ENCODE measurements at regions not wholly inside any gene's neighbourhood (a gene's known extent, or its start where the extent isn't known, plus 50 kb on each side); places are given as distances from the start of the nearest gene placed in this dataset.

- DNase-seq, result no peak
Observed at GRCh38 chr13:48761256-48761655, 107.5 kb downstream of the CYSLTR2 start.

- DNase-seq, result peak; percentile 71 to 76
Observed at GRCh38 chr13:48769107-48769704, 115.5 kb downstream of the CYSLTR2 start.

GRCh38 chr13:48770372-48770771, 116.6 kb downstream of the CYSLTR2 start:
- DNase-seq, result no peak

DNA sequence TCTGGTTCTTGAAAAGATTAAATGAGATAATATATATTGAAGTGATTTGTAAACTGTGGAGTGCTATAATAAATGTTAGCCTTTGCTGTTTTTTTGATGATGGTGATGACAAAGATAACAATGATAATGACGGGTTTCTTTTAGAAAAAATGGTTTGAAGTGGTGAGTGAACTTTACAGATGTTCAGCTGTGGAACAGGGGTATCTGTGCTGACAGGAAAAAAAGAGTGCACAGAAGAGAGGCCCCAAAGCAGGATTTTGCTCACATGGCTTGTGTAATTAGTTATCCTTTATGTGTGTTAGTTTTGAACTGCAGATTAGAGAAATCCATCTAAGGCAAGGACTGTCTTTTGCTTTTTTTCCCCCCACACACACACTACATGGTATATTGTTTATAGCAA, 119.2 kb downstream of the CYSLTR2 start:
- DNase-seq, result no peak

DNA sequence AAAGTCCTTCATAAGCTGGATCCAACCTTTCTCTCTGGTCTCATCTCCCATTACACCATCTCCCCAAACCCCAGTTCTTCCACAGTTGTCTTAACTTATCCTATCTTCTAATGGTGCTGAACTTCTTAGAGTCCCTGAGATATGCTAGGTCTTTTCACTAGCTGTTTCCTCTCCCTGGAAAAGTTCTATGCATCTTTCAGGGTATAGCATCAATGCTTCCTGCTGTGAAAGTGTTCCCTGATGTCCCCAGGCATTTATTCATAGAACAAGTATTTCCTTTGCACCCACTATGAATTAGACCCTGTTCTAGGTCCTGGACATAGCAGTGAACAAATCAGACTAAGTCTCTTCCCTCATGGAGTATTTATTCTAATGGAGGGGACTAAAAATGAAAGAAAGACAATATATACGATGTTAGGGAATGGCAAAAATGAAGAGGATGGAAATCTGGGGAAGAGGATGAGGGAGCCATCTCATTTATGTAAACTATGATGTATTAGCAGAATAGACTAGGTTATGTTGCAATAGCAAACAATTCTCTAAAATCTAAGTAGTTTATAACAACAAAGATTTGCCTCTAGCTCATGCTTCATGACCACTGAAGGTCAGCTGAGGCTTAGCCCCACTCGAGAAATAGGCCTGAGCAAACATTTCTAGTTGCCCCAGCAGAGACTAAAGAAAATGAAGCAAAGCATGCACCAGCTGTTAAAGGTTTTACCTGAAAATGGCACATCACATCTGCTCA, 120.0 kb downstream of the CYSLTR2 start:
- DNase-seq, result no peak

- no peak for DNase-seq
Observed at GRCh38 chr13:48775285-48775684, 121.6 kb downstream of the CYSLTR2 start.

- no peak for DNase-seq
Observed at GRCh38 chr13:48775804-48776203, 122.1 kb downstream of the CYSLTR2 start.

DNA sequence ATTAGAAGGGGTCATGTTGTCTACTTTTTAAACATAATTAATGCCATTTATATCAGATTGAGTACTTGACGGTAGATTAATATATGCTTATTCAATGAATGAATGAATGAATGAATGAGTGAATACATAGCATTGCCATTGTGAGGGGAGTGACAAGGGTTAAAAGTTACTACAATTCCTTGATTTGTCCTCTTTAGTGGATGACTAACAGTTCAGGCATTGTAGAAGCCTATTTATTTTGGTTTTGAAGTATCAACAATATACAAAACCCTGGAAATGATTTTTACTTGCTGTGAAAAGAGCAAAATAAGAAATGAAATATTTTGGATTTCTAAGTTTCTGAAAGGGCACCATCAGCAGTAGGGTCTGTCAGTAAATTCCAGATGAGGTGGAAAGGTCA, 122.7 kb downstream of the CYSLTR2 start:
- DNase-seq, result no peak

DNA sequence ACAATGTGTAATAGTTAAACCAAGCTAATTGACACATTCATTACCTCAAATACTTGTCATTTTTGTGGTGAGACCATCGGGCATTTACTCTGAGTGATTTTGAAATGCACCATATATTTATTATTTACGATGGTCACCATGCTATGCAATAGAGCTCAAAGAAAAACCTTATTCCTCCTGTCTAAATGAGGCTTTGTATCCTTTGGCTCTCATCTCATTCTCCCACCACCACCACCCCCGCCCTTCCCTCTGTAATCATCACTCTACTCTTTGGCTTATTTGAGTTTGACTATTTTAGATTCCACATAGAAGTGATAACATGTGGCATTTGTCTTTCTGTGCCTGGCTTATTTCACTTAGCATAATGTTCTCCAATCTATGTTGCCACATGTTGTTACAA, 124.9 kb downstream of the CYSLTR2 start:
- no peak for DNase-seq

- DNase-seq, result no peak
Observed at GRCh38 chr13:48780713-48781341, 127.1 kb downstream of the CYSLTR2 start.

DNA sequence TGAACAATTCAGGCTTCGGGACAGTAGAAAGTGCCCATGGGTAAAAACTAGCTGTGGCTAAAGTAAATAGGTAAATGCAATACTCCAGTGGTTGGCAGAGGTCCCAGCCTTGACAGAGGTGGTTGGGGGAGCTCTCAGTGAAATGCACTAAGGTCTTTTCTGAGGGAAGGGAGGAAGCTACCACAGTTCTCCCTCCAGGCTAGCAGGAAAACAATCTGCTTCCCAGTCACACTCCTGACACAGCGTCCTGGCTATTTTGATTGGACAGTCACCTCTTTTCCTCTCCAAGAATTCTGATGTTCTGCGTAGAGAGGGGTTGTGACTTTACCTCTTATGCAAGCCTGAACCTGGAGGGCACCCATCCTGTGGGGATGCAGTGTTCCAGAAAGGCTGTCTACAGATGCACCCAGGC, 128.7 kb downstream of the CYSLTR2 start:
- no peak for DNase-seq

- DNase-seq, result no peak
Observed at GRCh38 chr13:48783181-48783630, 129.5 kb downstream of the CYSLTR2 start.

GRCh38 chr13:48783695-48784230, 130.0 kb downstream of the CYSLTR2 start:
- no peak for DNase-seq

- DNase-seq, result no peak
Observed at GRCh38 chr13:48784916-48785548, 131.3 kb downstream of the CYSLTR2 start.

DNA sequence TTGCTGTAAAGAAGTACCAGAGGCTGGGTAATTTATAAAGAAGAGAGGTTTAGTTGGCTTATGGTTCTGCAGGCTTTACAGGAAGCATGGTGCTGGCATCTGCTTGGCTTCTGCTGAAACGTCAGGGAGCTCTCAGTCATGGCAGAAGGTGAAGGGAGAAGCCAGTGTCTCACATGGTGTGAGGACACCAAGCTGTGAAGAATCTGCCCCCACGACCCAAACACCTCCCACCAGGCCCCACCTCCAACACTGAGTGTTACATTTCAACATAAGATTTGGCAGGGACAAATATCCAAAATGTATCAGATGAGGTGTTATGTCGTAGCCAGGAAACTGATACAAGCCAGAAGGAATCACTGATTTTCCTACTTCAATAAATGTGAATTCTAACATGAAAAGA, 136.5 kb downstream of the CYSLTR2 start:
- no peak for DNase-seq

DNA sequence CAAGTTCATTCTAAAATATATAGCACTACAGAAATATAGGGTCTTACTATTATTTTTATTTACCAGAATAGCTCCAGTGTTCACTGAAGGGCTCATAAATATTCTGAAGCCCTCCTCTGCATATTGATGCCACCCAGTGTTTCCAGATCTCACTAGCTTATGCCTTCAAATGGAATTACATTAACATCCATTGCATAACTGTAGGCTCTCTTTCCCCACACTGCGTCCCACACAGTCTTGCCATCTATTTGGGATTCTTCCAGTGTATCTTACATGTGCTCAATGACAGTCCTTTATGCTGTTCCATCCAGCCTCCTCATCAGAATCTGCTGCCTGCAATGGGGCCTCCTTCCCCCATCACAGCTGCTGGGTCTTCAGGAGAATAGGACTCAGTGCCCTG, 137.2 kb downstream of the CYSLTR2 start:
- DNase-seq, result no peak

DNA sequence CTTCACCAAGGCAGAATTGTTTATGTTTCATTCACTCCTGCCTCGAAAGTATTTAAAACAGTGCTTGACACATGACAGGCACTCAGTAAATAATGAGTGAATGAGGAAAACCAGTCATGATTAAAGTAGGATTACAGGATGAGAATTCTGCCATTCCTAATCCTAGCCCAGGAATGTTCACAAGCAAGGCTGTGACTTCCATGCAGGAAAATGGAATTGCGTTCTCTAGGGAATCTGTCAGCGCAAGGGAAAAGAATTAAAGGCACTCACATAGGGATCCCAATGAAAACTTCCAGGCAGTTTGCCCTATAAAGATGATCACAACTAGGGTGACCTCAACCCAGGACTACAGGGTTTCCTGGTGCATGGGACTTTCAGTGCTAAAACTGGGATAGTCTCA, 143.4 kb downstream of the CYSLTR2 start:
- no peak for DNase-seq

GRCh38 chr13:48797761-48798160, 144.0 kb downstream of the CYSLTR2 start:
- no peak for DNase-seq

- DNase-seq, result no peak
Observed at GRCh38 chr13:48798180-48798579, 144.5 kb downstream of the CYSLTR2 start.

GRCh38 chr13:48801255-48801654, 147.5 kb downstream of the CYSLTR2 start:
- DNase-seq, result no peak

DNA sequence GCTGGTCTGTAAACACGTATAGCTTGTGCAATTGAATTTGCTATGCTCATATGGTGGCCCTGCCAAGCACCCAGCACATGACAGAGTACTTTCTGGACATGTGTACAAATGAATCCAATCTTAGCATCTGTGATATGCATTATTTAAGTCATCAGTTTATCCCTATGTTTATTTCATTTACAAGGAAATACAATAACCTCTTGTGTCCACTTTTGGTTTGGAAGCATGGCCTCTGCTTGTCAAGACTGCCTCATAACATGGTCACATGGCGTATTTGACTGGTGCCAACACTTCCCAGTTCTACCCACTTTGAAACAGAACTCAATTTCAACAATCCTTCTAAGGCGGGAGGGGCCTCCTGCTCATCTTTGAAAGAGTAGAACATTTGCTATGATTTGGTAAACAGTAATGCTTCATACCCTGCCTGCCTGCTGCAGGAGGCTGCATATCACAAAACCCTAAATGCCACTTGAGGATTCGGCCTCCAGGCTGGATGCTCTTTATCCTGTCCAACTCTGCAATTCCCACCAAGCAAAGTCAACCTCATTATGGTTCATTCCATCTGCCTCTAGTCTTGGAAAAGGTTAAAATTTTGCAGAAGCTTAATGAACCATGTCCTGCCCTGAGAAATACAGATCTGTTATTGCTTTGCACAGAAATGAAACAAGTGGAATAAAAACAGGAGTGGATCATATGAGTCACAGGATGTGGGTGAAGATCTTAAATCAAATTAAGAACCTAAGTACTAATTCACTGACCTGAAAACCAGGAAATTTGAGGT, 151.3 kb downstream of the CYSLTR2 start:
- DNase-seq, result no peak

GRCh38 chr13:48806522-48806921, 152.8 kb downstream of the CYSLTR2 start:
- no peak for DNase-seq

DNA sequence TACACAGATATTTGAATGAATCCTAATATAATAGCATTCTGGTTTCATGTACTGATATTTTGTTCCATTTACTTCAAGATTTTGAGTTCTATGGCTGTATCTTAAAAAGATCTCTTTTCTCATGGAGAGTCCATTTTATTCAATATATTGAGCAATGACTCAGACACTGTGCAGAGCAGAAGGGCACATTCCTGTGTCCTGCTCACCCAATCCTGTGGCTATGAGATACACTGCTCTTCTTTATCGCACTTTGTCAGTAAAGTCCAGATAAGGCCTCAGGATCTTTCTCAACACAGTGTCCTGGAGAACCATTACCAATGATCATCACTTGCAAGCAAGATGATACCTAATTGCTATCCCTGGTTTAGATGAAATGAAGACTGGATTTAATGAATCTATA, 155.0 kb downstream of the CYSLTR2 start:
- DNase-seq, result no peak

All from stimulated activated CD4-positive, alpha-beta T cell treated with anti-CD3 and anti-CD28 coated beads, Interleukin-4, amount 100 ng/mL, for 4 hours (primary cell).